ENCODE measurements at regions not wholly inside any gene's neighbourhood (a gene's known extent, or its start where the extent isn't known, plus 50 kb on each side); places are given as distances from the start of the nearest gene placed in this dataset.

- TF ChIP-seq, protein P1, sequence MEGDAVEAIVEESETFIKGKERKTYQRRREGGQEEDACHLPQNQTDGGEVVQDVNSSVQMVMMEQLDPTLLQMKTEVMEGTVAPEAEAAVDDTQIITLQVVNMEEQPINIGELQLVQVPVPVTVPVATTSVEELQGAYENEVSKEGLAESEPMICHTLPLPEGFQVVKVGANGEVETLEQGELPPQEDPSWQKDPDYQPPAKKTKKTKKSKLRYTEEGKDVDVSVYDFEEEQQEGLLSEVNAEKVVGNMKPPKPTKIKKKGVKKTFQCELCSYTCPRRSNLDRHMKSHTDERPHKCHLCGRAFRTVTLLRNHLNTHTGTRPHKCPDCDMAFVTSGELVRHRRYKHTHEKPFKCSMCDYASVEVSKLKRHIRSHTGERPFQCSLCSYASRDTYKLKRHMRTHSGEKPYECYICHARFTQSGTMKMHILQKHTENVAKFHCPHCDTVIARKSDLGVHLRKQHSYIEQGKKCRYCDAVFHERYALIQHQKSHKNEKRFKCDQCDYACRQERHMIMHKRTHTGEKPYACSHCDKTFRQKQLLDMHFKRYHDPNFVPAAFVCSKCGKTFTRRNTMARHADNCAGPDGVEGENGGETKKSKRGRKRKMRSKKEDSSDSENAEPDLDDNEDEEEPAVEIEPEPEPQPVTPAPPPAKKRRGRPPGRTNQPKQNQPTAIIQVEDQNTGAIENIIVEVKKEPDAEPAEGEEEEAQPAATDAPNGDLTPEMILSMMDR (IDR thresholded peaks at IDR 0.05): no peak
- H3K36me3 Mint-ChIP-seq (ENCODE audit: low read depth): no peaks in the 10 kb centered on the region
- H3K27me3 Mint-ChIP-seq (ENCODE audit: low read depth, poor library complexity): peaks cover 21% of the 10 kb centered on the region
- H3K4me1 Mint-ChIP-seq: peaks cover 22% of the 10 kb centered on the region
- no peak overlapping the region for H3K27ac Mint-ChIP-seq
- no peak for DNase-seq
- no peak overlapping the region for H3K4me3 Mint-ChIP-seq
- H3K9me3 Mint-ChIP-seq: no peaks in the 10 kb centered on the region
Measured at GRCh38 chr17:77897741-77898301, 60.7 kb upstream of the TNRC6C start.

DNA sequence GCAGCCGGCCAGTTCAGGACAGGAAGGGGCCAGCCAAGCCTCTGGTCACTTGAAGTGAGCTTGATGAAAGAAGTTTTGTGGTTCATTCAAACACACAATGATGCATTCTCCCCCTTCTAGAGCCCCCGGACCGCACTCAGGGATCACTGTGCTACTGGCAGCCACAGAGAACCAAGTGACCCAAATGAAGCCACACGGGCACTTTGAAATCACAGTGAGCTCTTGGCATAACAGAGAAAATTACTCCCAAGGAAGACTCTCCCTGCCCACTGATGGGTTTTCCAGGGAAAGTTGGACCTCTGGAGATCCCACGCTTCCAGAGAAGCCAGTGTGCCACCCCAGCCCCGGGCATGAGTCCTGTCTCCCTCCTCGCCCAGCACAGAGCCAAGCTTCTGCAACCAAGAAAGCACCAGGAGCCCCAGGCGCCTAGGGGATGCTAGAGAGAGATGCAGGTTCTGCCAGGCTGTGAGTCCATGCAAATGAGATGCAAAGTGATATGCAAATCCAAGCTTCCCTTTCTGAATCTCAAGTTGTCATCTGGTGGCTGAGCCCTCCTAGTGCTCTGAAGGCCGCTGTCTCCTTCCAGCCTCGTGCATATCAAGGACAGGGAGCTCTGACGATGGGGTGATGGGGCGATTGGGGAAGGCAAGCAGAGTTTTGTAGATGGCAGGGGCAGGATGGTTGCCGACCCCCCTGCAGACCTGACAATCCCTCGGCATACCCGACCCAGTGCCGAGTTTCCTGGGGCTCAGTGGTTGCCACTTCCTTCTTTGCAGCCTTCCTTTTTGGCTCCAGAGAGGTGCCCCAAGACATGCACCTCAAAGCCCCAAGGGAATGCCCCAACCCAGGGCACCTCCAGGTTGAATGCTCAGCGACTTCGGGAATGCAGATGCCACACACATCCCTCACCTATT lies 59.7 kb upstream of the TNRC6C start:
- Mint-ChIP-seq H3K27me3 (ENCODE audit: low read depth, poor library complexity) (peaks cover 20% of the 10 kb centered on the region), H3K36me3 (ENCODE audit: low read depth) (no peaks in the 10 kb centered on the region), H3K4me3 (no peak overlapping the region), H3K4me1 (peaks cover 17% of the 10 kb centered on the region), H3K9me3 (no peaks in the 10 kb centered on the region), H3K27ac (no peak overlapping the region)
- TF ChIP-seq, protein P1 (IDR thresholded peaks at IDR 0.05): no peak
- DNase-seq: no peak

DNA sequence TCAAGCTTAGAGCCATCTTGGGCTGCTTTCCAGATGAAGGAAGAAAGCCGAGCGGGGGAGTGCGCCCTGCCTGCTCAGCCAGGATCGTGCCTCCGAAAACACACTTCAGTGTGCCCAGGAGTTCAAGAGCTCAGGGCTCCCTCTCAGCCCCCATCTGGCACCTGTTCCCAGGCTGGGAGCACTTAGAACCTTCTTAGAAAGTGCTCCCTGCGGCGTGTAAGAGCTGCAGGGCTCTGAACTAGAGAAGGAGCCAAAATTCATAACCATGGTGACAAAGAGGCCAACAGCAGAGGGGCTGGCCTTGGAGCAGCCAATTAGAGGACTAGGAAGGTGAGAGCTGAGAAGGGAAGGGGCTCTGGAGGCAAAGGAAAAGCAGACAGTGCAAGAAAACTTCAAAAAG lies 59.0 kb upstream of the TNRC6C start:
- Mint-ChIP-seq H3K9me3 (no peaks in the 10 kb centered on the region), H3K4me3 (no peak overlapping the region), H3K36me3 (ENCODE audit: low read depth) (no peaks in the 10 kb centered on the region), H3K4me1 (peaks cover 12% of the 10 kb centered on the region), H3K27me3 (ENCODE audit: low read depth, poor library complexity) (peaks cover 19% of the 10 kb centered on the region), H3K27ac (no peak overlapping the region)
- DNase-seq: no peak
- TF ChIP-seq, protein P1 (IDR thresholded peaks at IDR 0.05): no peak

GRCh38 chr17:77901481-77901880 lies 57.0 kb upstream of the TNRC6C start:
- H3K36me3 Mint-ChIP-seq (ENCODE audit: low read depth): no peaks in the 10 kb centered on the region
- TF ChIP-seq, protein P1 (IDR thresholded peaks at IDR 0.05): no peak
- H3K4me3 Mint-ChIP-seq: no peak overlapping the region
- no peaks in the 10 kb centered on the region for H3K9me3 Mint-ChIP-seq
- peaks cover 28% of the 10 kb centered on the region for H3K27me3 Mint-ChIP-seq (ENCODE audit: low read depth, poor library complexity)
- H3K4me1 Mint-ChIP-seq: peaks cover 12% of the 10 kb centered on the region
- no peak for DNase-seq
- no peak overlapping the region for H3K27ac Mint-ChIP-seq

- Mint-ChIP-seq H3K4me1 (peaks cover 7% of the 10 kb centered on the region), H3K27me3 (ENCODE audit: low read depth, poor library complexity) (peaks cover 36% of the 10 kb centered on the region), H3K36me3 (ENCODE audit: low read depth) (no peaks in the 10 kb centered on the region), H3K4me3 (no peak overlapping the region), H3K9me3 (peaks cover 3% of the 10 kb centered on the region), H3K27ac (no peak overlapping the region)
- TF ChIP-seq, protein P1 (IDR thresholded peaks at IDR 0.05): no peak
- DNase-seq: no peak
Measured at GRCh38 chr17:77905266-77905665, 53.2 kb upstream of the TNRC6C start.
